GM18868 (cell line): ENCODE measurements at regions not wholly inside any gene's neighbourhood (a gene's known extent, or its start where the extent isn't known, plus 50 kb on each side); places are given as distances from the start of the nearest gene placed in this dataset.

Experiments
- ATAC-seq: cut with Tn5 transposase; IDR thresholded peaks from one replicate; pipeline ENCODE4 v1.9.1; 2021; ENCODE audit warnings: mild to moderate bottlenecking, moderate library complexity; ENCODE audit not compliant: unreplicated experiment

DNA sequence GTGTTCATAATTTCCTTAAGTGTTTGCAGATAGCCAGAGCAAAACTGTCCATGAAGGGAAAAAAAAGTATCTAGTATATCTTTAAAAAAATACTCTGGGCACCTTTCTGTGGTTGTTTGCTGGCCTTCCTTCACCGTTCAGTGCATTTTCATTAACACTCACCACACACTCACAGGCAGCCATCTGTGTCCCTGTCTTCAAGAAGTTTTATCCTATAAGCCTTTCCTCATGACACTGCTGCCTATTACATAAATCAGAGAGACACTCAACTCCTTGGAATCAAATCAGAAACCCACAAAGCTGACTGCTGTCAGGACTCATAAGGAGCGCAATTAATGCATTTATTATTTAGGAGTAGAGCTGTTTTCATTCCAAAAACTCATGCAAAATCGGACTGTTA lies 1720.2 kb downstream of the PCDH7 start:
- ATAC-seq = no peak

DNA sequence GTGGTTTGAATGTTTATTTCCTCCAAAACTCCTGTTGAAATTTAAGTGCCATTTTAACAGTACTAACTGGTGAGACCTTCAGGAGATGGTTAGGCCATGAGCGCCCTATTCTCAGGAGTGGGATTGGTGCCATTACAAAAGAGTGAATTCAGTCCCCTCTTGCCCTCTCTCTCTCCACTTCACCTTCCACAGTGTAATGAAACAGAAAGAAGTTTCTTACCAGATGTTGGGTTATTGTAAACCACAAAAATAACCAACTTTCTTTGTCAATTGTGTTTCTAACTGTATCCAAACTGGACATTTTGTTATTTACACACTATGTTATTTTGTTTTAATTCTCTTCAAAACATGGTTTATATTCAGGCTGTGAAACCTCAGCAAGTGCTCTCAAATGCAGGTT lies 1734.3 kb downstream of the PCDH7 start:
- ATAC-seq = no peak

DNA sequence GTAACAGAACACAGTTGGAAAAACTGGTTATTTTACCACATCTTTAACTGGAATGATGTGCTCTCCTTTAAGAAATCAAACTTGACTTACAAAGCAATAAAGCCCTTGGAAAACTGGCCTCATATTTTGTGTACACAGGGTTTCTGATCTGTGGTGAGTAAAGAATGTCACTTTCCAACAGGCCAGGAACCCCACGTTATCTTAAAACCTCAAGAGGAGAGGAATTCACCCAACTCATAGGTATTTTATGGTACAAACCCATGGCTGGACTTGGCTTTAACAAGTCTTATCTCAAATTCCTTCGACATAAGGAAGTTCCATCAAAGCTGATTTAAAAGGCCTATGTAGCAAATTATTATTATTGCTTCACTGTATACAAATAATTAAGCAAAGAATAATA lies 1735.1 kb downstream of the PCDH7 start:
- no peak for ATAC-seq

DNA sequence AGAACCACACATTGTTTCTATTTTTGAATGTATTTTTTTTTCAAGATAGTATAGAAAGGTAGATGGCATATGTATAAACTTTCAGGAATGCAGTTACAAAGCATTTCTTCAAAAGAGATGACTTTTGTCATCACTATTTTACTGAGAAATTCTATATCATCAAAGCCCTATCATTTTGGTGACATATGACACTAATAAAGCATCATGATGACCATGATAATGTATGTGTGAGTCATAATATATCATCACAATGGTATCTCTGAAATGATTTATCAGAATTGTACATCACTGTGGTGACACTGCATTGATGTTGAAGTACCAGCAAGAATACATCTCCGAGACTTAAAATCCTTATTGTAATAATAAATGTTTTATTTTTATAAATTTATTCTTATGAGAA lies 1740.8 kb downstream of the PCDH7 start:
- ATAC-seq = no peak

DNA sequence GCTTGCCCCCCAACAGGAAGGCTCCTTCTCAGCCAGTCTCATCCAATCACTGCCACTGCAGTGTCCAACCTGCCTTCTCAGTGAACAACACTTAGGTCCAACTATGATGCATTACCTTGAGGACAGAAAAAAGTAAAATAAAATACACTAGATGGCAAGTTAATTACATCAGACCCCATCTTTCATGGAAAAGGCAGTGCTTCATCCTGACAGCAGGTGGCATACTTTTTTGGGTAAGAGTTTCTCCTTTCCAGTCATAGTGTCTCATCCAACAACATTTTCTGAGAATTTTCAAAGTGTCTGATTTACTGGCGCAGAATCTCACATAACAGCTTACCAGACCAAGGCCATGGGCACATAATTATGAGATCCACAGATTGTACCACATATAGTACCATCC lies 1742.8 kb downstream of the PCDH7 start:
- ATAC-seq = no peak

DNA sequence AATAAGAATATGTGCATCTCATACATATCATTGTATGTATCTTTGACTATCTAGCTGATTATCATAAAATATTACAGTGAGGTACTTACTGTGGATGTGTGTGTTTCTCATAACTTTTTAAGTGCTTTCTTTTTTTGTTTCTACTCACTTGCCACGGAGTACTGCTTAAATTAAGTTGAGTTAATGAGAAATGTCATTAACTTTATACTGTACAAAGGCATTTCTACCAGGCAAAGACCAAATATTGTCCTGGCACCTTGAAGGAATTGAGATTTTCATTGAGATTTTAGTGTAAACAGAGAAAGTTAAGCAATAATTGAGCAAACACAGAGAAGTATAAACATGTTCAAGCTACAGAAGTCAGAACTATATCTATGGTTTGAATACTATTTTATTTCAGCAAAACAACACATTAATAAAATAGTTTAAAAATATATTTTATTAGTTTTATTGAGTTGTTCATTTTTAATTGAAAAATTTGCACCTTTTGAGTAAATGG lies 1750.0 kb downstream of the PCDH7 start:
- no peak for ATAC-seq

DNA sequence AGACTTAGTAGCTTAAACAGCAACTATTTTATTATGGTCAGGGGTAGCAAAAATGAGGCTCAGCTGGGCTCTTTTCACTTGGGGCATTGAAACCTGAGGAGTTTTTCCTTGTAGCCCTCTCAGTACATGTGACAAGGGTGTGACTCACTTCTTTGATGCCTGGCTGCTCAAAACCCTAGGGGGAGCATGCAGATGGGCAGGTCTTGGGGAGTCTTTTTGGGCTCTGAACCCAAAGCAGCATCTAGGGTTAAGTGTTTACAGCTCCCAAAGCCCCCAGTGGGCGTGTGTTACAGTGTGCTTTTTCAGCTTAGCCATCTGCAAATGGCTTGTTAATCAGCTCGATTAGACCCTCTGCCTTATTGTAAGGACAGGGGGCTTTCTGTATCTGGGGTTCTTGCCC lies 1752.7 kb downstream of the PCDH7 start:
- ATAC-seq = no peak

DNA sequence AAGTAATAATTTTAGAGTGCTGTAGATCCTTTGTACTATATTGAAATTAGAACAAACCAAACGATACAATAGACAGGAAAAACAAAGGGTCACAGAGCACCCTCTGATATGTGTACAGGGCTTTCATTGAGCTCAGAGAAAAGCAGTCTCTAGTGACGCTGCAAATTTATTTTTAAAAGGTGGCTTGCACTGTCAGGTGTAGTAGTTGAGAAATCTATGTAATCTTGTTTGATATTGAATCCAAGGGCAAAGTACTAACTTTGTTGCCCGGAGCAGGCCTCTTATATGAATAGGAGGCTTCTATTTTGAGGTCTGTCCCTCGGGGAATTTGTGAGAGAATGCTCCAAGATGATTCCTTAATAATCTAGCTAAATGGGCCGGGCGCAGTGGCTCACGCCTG lies 1755.5 kb downstream of the PCDH7 start:
- no peak for ATAC-seq

DNA sequence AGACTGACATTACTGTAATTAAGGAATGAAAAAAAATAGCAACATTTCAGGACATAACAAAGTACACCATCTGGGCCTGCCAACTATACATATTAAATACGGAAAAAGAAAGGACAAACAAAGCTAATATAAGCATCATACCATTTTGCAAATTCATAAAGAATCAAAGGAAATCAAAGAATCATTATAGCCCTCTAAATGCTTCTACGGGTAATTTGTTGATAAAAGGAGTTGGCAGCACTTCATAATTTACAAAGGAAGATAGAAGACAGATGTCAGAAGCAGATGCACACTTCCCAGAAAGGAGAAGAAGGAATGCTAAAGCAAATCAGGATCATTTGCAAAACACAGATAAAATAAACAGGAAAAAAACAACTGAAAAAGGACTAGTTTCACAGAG lies 1757.3 kb downstream of the PCDH7 start:
- ATAC-seq = no peak

DNA sequence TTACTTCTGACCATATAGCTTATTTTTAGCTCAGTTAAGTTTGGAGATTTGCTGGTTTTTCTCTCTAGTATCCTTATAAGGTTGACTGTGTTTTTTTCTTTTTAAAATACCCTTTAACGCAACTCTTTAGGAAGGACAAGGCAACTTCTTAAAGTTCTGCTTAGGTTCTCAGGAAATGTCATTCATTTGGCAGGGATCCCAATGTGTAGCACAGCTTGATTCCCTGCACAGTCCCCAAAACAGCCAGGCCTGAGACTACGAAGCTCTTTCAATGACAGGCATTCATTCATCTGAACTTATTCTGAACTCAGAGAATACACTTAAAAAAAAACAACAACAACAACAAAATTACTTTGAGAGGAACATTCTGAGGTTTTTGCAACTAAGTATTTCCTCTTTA lies 1765.8 kb downstream of the PCDH7 start:
- ATAC-seq = no peak

DNA sequence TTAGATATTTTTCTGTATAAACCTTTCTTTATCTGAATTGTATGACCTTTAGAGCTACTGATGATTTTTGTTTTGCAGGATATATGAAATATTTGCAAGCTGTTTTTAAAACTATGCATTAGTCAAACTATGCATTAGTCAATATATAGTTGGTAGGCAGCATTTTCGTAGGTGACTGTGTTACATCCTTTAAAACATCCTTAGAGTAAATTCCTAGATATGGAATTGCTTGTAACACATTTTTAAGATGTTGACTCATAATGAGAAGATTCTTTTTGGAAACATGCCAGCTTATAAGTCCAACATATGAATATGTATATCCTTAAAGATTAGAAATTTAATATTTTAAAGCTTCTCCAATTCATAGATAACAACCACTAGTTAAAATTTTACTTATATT lies 1768.5 kb downstream of the PCDH7 start:
- no peak for ATAC-seq

DNA sequence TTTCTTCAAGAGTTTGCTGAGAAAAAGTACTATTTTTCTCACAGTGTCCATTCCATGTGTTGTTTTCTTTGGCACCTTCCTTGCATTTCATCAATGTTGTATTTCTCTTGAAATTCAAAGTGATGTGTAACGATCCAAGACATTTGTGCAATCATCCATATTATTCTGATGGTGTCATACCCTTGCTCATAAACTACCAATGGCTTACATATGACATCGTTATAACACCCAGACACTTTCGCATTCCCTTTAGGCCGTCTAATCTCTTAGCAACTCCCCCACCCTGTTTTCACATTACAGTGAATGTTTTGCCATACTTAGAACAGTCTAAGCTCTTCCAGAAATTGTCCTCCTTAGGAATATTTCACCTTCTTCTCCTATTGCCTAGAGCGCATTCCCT lies 1779.0 kb downstream of the PCDH7 start:
- ATAC-seq = no peak

DNA sequence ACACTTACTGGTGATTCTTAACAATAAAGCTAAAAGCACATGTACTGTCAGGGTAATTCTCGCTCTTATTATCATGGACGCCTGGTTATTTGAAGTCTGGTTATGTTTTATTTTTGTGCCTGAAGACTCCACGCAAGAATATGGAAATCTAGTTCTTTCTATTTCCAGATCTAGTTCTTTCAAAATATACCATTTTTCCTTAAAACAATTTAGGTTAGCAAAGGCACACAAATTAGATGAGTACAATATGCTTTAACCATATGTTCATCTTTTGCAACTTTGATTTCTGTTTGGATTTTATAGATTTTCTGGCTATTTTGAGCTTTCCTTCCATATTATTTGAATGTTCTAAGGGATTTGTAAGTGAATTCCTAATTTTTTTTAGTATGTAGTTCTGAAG lies 1783.1 kb downstream of the PCDH7 start:
- no peak for ATAC-seq

DNA sequence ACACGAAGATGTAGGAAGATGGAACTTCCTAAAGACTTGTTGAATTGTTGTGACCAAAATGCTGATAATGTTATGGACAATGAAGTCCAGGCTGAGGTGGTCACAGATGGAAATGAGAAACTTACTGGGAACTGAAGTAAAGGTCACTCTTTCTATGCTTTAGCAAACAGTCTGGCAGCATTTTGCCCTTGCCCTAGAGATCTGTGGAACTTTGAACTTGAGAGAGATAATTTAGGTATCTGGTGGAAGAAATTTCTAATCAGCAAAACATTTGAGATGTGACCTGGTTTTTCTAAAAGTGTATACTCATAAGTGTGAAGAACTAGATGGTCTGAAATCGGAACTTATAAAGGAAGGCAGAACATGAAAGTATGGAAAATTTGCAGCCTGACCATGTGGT lies 1785.9 kb downstream of the PCDH7 start:
- ATAC-seq = no peak

DNA sequence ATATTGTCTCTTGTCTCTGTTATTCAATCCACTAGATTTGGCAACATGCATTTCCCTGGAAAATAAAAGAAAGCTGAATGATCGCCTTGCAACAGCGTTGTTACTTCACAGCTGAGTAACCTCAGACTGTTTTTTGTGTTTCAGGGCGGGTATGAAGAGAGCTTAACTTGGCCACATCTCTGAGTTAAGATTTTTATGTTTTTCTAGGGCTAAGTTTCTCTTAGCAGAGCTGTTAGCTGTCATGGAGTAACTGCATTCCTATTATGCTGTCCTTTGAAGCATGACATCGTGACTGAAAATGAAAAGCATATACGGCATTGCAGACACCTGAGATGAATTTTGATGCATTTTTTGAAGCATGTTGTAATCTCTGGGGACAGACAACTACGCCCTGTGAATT lies 1798.9 kb downstream of the PCDH7 start:
- ATAC-seq = no peak

DNA sequence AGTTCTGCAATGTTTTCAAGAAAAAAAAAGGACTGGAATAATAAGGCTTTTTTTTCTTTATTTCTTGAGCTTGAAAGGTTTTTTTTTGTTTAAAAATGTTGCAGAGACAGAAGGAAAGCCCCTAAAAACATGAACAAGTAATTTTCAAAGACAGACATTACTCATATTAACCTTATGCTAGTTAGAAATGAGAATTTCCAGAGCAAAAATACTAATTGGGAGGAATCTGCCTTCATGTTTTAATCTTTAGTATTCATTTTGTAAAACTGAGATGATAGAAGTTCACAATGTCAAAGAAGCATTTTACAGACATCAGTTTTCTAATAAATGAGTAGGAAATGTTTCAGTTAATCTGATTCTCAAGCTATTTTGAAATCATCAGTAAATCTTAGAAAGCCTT lies 1805.3 kb downstream of the PCDH7 start:
- no peak for ATAC-seq

DNA sequence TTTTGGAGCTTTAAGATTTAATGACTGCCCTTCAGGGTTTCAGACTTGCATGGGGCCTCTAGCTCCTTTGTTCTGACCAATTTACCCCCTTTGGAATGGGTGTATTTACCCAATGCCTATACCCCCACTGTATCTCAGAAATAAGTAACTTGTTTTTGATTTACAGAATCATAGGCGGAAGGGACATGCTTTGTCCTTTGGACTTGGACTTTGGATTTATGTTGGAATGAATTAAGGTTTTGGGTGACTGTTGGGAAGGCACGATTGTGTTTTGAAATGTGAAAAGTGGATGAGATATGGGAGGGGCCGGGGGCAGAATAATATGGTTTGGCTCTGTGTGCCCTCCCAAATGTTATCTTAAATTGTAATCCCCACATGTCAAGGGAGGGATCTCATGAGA lies 1824.7 kb downstream of the PCDH7 start:
- no peak for ATAC-seq

DNA sequence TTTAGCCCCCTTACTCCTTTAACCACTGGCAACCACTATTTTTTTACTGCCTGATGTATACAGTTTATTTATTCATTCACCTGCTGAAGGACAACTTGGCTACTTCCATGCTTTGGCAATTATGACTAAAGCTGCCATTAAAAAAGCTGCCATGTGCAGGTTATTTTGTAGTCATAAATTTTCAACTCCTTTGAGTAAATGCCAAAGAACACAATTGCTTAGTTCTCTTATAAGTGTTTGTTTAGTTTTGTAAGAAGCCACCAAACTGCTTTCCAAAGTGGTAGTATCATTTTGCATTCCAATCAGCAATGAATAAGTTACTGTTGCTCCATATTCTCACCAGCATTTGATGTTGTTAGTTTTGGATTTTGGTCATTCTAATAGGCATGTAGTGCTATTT lies 1831.8 kb downstream of the PCDH7 start:
- no peak for ATAC-seq

DNA sequence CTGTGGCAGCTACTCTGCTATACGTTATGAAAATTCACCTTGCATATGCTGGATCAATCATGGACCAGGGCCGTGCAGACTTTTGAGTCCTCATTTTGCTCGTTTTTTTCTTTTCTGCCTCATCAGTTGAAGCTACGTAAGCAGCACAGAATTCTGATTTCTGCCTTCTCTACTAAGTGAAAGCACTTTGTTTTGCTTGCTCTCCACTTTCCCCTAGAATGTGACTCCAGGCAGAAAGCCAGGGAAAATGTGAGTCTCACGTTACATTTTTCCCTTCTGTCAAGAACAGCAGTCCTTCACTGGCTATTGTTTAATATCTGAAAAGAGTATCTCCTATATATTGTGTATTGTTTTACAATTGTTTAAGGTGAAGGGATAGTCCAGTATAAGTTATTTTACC lies 1840.1 kb downstream of the PCDH7 start:
- ATAC-seq = no peak

DNA sequence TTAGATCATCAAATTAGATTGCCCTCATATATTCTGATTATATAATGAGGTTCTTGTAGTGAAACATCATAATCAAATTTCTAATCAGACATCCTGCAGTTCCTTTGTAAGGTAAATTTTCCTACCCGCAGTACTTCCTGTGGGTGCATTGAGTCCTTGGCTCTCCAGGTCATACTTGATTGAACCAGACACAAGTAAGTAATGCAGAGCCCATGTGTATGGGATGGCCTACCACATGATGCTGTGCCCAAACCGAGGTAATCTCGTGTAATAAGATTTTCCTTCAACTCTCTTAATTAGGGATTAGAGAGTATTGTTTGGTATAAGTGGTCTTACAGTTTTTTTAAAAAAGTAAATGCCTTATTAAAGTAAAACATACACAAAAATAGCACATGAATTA lies 1841.8 kb downstream of the PCDH7 start:
- no peak for ATAC-seq

DNA sequence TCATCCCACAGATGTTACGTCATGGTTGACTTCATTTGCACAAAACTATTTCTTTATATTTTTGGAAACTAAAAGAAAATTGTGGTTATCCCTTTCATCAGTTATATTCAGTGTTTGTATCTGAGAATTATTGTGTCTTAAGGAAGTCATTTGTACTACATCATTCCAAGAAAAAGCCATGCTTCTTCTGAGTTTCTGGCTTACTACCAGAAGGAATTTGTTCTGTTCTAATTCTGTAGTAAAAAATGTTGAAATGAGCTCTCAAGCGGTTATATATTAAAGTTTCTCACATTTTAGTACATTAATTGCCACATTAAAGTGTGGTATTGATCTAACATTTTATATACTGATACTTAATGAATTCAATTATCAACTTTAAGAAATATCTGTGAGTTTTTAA lies 1844.5 kb downstream of the PCDH7 start:
- no peak for ATAC-seq

DNA sequence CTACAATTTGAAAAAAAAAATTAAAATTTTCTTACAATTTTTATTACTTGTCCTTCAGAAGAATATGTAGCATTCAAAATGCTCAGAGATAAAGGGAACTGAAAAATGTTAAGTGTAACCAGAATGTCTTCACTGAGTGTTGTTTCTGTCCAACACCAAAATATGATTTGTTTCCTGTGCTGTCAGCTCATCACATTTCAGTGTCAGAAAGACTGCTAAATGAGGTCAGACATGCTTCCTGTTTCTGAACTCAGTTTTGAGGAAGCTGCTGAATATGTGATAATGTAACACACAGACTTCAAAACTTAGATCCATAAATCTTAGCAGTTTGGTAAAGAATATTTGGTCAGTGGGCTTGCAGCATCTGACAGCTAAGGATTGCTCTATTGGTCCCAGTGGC lies 1849.7 kb downstream of the PCDH7 start:
- ATAC-seq = peak; percentile 89

DNA sequence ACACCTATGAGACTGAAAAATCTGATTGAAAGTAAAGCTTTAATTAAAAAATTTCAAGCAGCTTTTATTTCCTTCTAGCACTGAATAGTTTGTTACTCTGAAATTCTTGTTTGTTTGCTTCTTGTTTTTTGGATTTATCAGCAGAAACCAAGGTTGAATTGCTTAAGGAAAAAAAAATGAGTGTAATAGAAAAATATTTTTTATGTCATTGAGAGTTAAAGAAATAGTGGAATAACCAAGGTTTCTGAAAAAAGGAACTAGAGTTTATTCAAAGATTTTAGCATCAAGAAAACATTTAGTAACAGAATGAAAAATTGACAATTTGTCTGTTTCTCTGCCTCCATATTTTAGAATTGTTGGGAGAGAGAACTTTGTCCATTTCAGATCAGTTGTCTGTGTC lies 1852.2 kb downstream of the PCDH7 start:
- no peak for ATAC-seq

DNA sequence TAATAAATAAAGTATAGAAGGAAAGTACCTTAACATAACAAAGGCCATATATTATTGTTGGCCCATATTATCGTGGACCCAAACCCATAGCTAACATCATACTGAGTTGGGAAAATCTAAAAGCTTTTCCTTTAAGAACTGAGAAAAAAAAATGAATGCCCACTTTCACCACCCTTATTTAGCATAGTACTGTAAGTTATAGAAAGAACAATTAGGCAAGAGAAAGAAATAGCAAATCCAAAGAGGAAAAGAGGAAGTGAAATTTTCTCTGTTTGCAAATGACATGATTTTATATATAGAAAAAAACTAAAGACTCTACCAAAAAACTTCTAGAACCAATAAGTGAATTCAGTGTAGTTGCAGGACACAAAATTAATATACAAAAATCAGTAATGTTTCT lies 1854.6 kb downstream of the PCDH7 start:
- ATAC-seq = peak; percentile 37
